Colonic mucosa (tissue), 4 donors: ENCODE measurements at regions not wholly inside any gene's neighbourhood (a gene's known extent, or its start where the extent isn't known, plus 50 kb on each side); places are given as distances from the start of the nearest gene placed in this dataset.

ENCODE experiments used
- DNase-seq: peaks from one replicate; pipeline ENCODE4 v3.0.0-alpha.2; 2020
- H3K27ac ChIP-seq: fragments of 200-600 bp; one replicate; pipeline ENCODE4 v1.8.0; 2021
- H3K27me3 ChIP-seq: fragments of 200-600 bp; one replicate; pipeline ENCODE4 v1.8.0; 2021
- H3K36me3 ChIP-seq: fragments of 200-600 bp; one replicate; pipeline ENCODE4 v1.8.0; 2021
- H3K4me1 ChIP-seq: fragments of 200-600 bp; one replicate; pipeline ENCODE4 v1.8.0; 2021; ENCODE audit warnings: mild to moderate bottlenecking
- H3K4me3 ChIP-seq: fragments of 200-600 bp; one replicate; pipeline ENCODE4 v1.8.0; 2021
- H3K9ac ChIP-seq, 2 donors: one replicate each; pipeline ENCODE4 v1.7.0; 2013; ENCODE audit warnings: control low read depth in 2 of 2, low read depth in 2 of 2, low read length in 2 of 2
- H3K9me3 ChIP-seq: fragments of 200-600 bp; one replicate; pipeline ENCODE4 v1.8.0; 2021
- intact Hi-C: fragments of 100-400 bp; cut with DNase I; formaldehyde crosslinking; loops from one replicate; pipeline ENCODE4 v1.14.1; 2022
- TF ChIP-seq, protein P1 (sequence below): fragments of 200-600 bp; IDR thresholded peaks from one replicate; pipeline ENCODE4 v1.8.0; 2022; ENCODE audit warnings: antibody characterized with exemption, mild to moderate bottlenecking
- donor health status: healthy.
- donor health status: DM: no; HTN: no; CAD: no.
- donor health status: DM: no; HTN: no; CAD: no.

DNA sequence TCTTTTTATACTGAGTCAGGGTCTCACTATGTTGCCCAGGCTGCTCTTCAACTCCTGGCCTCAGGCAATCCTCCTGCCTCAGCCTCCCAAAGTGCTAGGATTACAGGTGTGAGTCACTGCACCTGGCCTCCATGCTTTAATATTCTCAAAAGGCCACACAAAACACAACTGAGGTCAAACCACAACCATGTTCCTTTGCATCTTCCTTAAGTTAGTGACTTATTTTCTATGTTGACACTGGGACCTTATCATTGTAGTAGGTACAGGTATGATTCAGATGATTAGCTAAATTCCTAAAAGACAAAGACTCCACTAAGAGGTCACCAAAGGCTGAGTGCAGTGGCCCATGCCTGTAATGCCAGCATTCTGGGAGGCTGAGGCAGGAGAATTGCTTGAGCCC lies 131.9 kb upstream of the ATP1B1 start:
- no peaks in the 10 kb centered on the region for H3K36me3 ChIP-seq
- no peaks in the 10 kb centered on the region for H3K27me3 ChIP-seq
- H3K27ac ChIP-seq, result no peak overlapping the region
- no peak for DNase-seq
- H3K4me1 ChIP-seq, result no peaks in the 10 kb centered on the region
- H3K9ac ChIP-seq, result no peak overlapping the region
- no peak overlapping the region for H3K4me3 ChIP-seq
- H3K9me3 ChIP-seq, result no peaks in the 10 kb centered on the region
- intact Hi-C loops, result no loop called here
- TF ChIP-seq, protein P1, sequence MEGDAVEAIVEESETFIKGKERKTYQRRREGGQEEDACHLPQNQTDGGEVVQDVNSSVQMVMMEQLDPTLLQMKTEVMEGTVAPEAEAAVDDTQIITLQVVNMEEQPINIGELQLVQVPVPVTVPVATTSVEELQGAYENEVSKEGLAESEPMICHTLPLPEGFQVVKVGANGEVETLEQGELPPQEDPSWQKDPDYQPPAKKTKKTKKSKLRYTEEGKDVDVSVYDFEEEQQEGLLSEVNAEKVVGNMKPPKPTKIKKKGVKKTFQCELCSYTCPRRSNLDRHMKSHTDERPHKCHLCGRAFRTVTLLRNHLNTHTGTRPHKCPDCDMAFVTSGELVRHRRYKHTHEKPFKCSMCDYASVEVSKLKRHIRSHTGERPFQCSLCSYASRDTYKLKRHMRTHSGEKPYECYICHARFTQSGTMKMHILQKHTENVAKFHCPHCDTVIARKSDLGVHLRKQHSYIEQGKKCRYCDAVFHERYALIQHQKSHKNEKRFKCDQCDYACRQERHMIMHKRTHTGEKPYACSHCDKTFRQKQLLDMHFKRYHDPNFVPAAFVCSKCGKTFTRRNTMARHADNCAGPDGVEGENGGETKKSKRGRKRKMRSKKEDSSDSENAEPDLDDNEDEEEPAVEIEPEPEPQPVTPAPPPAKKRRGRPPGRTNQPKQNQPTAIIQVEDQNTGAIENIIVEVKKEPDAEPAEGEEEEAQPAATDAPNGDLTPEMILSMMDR, result no peak

DNA sequence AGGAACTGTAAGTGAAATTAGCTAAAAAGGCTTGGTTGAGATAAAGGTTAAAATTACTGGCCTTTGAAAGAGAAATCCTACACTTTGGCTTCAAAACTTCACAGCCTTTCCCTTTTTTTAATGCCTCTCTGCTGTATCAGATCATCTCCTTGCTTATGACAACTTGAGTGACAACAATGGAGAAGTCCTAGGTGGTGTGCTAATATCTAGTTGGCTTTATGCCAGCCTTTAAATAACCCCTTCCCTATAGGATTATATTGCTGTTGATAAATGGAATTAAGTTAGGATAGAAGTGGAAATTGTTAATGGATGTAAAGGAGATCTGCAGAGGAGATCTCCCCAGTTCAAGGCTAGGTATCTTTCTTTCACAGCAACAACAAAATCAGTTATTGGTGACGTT lies 130.2 kb upstream of the ATP1B1 start:
- Histone ChIP-seq H3K27ac (no peak overlapping the region), H3K36me3 (no peaks in the 10 kb centered on the region), H3K27me3 (no peaks in the 10 kb centered on the region), H3K4me3 (no peak overlapping the region), H3K4me1 (no peaks in the 10 kb centered on the region), H3K9me3 (no peaks in the 10 kb centered on the region), H3K9ac (no peak overlapping the region)
- TF ChIP-seq, protein P1, result no peak
- no peak for DNase-seq
- intact Hi-C loops, result no loop called here

DNA sequence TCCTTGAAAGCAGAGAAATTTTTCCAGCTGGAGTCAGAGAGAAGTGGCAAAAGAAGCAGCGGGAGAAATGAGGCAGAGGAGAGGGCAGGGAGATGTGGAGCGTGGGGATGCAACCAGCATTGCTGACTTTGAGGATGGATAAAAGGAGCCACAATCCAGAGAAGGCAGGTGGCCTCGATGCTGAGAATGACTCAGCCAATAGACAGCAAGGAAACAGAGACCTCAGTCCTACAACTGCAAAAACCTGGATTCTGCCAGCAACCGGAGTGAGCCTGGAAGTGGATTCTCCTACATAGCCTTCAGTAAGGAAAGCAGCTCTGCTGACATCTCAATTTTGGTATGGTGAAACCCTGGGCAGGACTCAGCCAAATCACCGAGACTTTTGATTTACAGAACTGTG lies 128.9 kb upstream of the ATP1B1 start:
- Histone ChIP-seq H3K36me3 (no peaks in the 10 kb centered on the region), H3K9ac (no peak overlapping the region), H3K4me3 (no peak overlapping the region), H3K27ac (no peak overlapping the region), H3K9me3 (no peaks in the 10 kb centered on the region), H3K27me3 (no peaks in the 10 kb centered on the region), H3K4me1 (no peaks in the 10 kb centered on the region)
- DNase-seq, result no peak
- TF ChIP-seq, protein P1, result no peak
- intact Hi-C loops, result no loop called here

DNA sequence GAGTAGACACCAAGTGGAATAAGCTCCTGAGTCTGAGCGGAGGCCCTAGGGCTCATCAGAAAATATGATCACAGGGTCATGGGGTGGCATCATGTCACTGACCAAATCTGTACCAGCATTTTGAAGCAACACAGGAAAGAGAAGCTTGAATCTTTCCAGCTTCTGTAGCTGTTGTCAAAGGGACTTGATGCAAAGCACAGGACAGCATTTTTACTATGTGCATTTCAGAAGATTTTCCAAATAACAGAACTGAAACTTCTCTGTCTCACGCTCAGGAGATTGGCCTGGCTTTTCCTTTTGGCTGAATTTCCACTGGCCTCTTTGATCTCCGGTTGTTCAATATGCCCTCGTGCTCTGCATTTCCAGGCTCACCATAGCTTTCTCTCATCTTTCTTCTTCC lies 127.2 kb upstream of the ATP1B1 start:
- Histone ChIP-seq H3K36me3 (no peaks in the 10 kb centered on the region), H3K9me3 (no peaks in the 10 kb centered on the region), H3K4me1 (no peaks in the 10 kb centered on the region), H3K27me3 (no peaks in the 10 kb centered on the region), H3K9ac (no peak overlapping the region), H3K4me3 (no peak overlapping the region), H3K27ac (no peak overlapping the region)
- TF ChIP-seq, protein P1, result no peak
- no peak for DNase-seq
- intact Hi-C loops, result no loop called here

DNA sequence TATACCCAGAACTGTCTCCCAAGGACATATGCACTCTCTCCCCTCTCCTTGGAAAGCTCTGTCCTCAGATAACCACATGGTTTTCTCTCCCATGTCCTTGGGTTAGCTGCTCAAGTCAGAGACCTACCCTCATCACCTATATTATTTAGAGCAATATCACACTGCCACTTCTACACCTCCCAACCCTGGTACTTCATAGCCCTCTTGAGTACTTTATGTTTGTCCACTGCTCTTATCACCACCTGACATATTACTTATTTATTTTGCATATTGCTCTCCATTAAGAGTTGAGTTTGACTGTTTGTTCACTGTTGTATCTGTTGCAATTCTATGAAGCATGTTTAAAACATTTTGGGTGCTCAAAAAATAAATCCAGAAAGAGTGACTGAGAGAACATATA lies 126.3 kb upstream of the ATP1B1 start:
- H3K27ac ChIP-seq, result no peak overlapping the region
- H3K27me3 ChIP-seq, result no peaks in the 10 kb centered on the region
- H3K4me3 ChIP-seq, result no peak overlapping the region
- no peaks in the 10 kb centered on the region for H3K9me3 ChIP-seq
- no peak overlapping the region for H3K9ac ChIP-seq
- TF ChIP-seq, protein P1, result no peak
- intact Hi-C loops, result loop anchor here (5.0 kb wide), 1 partner anchor 48 kb away; no protein-coding TSS in a partner anchor
- no peaks in the 10 kb centered on the region for H3K36me3 ChIP-seq
- H3K4me1 ChIP-seq, result no peaks in the 10 kb centered on the region
- DNase-seq, result no peak

DNA sequence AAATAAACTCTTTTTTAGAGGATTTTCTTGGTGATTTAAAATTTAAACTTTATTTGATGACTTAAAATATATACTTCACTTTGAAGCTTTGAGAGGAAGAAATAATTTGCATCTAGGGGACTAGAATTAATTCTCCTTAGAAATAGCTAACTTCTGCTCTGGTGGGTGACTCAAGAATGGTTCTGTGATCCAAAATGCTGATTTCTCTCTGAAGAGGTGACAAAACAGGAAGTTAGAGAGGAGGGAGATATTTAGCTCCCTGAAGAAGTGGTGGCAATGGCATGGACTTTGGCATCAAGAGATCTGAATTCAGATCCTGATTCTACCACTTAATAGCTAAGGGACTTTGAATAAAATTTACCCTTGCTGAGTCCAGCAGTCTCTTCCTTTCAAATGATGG lies 125.8 kb upstream of the ATP1B1 start:
- Histone ChIP-seq H3K4me1 (no peaks in the 10 kb centered on the region), H3K4me3 (no peak overlapping the region), H3K27me3 (no peaks in the 10 kb centered on the region), H3K9ac (no peak overlapping the region), H3K9me3 (no peaks in the 10 kb centered on the region), H3K36me3 (no peaks in the 10 kb centered on the region), H3K27ac (no peak overlapping the region)
- DNase-seq, result no peak
- intact Hi-C loops, result loop anchor here (5.0 kb wide), 1 partner anchor 48 kb away; no protein-coding TSS in a partner anchor
- TF ChIP-seq, protein P1, result no peak
